IgD-negative memory B cell (primary cell): ENCODE measurements at regions not wholly inside any gene's neighbourhood (a gene's known extent, or its start where the extent isn't known, plus 50 kb on each side); places are given as distances from the start of the nearest gene placed in this dataset.

Experiments used
- H3K27ac Mint-ChIP-seq, 3 donors: one replicate each; pipeline ENCODE4 v1.8.0; 2020 to 2022; ENCODE audit warnings: mild to moderate bottlenecking in 3 of 3, mixed read lengths in 3 of 3, moderate library complexity in 1 of 3
- H3K27me3 Mint-ChIP-seq: one replicate; pipeline ENCODE4 v1.8.0; 2021; ENCODE audit warnings: mixed read lengths
- H3K36me3 Mint-ChIP-seq: one replicate; pipeline ENCODE4 v1.8.0; 2020; ENCODE audit warnings: mild to moderate bottlenecking, mixed read lengths
- H3K4me1 Mint-ChIP-seq, 3 donors: one replicate each; pipeline ENCODE4 v1.8.0; 2020 to 2022; ENCODE audit warnings: mixed read lengths in 3 of 3, mild to moderate bottlenecking in 1 of 3
- H3K4me3 Mint-ChIP-seq, 4 donors: one replicate each; pipeline ENCODE4 v1.8.0; 2020 to 2022; ENCODE audit warnings: mild to moderate bottlenecking in 4 of 4, mixed read lengths in 4 of 4, moderate library complexity in 3 of 4
- H3K9me3 Mint-ChIP-seq, 3 donors: one replicate each; pipeline ENCODE4 v1.8.0; 2020 to 2021; ENCODE audit warnings: mixed read lengths in 3 of 3, mild to moderate bottlenecking in 1 of 3

GRCh38 chr2:59746291-59746690, 807.2 kb downstream of the BCL11A start:
- peaks cover 0 to 2% (median 0%) of the 10 kb centered on the region in 3 donors for H3K4me1 Mint-ChIP-seq
- no peak overlapping the region for H3K4me3 Mint-ChIP-seq
- peaks cover 5% of the 10 kb centered on the region for H3K27me3 Mint-ChIP-seq
- no peaks in the 10 kb centered on the region for H3K36me3 Mint-ChIP-seq
- H3K27ac Mint-ChIP-seq = no peak overlapping the region
- no peaks in the 10 kb centered on the region for H3K9me3 Mint-ChIP-seq

- peaks cover 0 to 2% (median 0%) of the 10 kb centered on the region in 3 donors for H3K4me1 Mint-ChIP-seq
- no peaks in the 10 kb centered on the region for H3K9me3 Mint-ChIP-seq
- H3K4me3 Mint-ChIP-seq = no peak overlapping the region
- H3K36me3 Mint-ChIP-seq = no peaks in the 10 kb centered on the region
- H3K27me3 Mint-ChIP-seq = peaks cover 5% of the 10 kb centered on the region
- no peak overlapping the region for H3K27ac Mint-ChIP-seq
These were observed 808.4 kb downstream of the BCL11A start for GRCh38 chr2:59745085-59745484.

- Mint-ChIP-seq H3K4me1 (peaks cover 0 to 2% (median 0%) of the 10 kb centered on the region in 3 donors), H3K27me3 (peaks cover 5% of the 10 kb centered on the region), H3K27ac (no peak overlapping the region), H3K36me3 (no peaks in the 10 kb centered on the region), H3K9me3 (no peaks in the 10 kb centered on the region), H3K4me3 (no peak overlapping the region)
These were observed 809.0 kb downstream of the BCL11A start for GRCh38 chr2:59744436-59744835.

DNA sequence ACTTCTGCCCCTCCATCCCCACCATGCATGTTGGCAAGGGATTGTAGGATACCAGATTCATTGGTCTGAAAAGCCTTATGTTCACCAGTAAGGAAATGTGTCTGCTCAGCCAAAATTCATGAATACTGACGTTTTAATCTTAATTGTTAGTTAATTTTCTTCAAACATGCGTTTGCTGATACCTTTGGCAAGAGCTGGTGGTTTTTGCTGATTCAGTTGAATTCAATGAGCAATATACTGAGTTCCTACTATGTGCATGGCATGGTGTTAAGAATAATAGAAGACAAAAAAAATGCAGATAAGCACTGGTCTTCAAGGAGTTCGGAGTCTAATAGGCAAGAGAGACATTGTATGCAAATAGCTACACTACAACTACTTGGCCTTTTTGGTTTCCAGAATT, 811.6 kb downstream of the BCL11A start:
- H3K4me1 Mint-ChIP-seq = no peaks in the 10 kb centered on the region
- H3K36me3 Mint-ChIP-seq = no peaks in the 10 kb centered on the region
- no peak overlapping the region for H3K4me3 Mint-ChIP-seq
- no peaks in the 10 kb centered on the region for H3K9me3 Mint-ChIP-seq
- peaks cover 2% of the 10 kb centered on the region for H3K27me3 Mint-ChIP-seq
- no peak overlapping the region for H3K27ac Mint-ChIP-seq

DNA sequence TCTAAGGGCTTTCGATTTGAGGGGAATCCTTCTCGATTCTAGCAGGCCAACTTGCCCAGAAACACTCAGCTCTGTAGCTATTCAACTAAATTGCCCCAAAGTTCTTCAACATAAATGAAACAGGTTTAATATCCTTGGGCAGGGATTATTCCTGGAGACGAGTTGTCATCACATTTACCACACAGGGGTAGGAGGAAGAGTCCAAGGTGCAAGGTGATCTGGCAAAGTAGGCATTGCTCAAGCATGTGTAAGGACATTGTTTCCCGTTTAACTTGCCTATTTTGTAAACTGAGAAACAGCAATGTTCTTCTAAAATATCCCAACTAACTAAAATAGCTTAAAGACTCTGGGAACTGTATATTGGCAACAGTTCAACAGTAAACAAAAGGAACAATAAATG, 814.3 kb downstream of the BCL11A start:
- H3K27ac Mint-ChIP-seq = no peak overlapping the region
- no peaks in the 10 kb centered on the region for H3K9me3 Mint-ChIP-seq
- no peaks in the 10 kb centered on the region for H3K36me3 Mint-ChIP-seq
- no peaks in the 10 kb centered on the region for H3K27me3 Mint-ChIP-seq
- H3K4me3 Mint-ChIP-seq = no peak overlapping the region
- H3K4me1 Mint-ChIP-seq = no peaks in the 10 kb centered on the region

DNA sequence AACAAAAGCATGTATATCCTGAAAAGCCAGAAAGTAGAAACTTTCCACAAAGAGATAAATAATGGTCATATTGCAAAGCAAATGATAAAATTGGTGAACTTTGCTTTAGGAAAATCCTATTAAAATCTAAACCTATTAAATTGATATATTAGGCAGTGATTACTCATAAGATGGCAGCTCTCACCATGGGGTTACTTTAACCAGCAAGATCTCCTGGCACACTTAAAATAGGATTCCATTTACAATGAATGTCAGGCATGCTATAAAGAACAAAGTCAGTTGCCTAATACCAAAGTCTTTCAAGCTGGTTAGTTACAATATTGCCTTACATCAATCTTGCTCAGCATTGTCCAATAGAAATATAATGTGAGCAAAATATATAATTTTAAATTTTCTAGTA, 816.2 kb downstream of the BCL11A start:
- Mint-ChIP-seq H3K36me3 (peaks cover 6% of the 10 kb centered on the region), H3K27me3 (no peaks in the 10 kb centered on the region), H3K27ac (no peak overlapping the region), H3K4me3 (no peak overlapping the region), H3K4me1 (peaks cover 0 to 7% (median 0%) of the 10 kb centered on the region in 3 donors), H3K9me3 (no peaks in the 10 kb centered on the region)

DNA sequence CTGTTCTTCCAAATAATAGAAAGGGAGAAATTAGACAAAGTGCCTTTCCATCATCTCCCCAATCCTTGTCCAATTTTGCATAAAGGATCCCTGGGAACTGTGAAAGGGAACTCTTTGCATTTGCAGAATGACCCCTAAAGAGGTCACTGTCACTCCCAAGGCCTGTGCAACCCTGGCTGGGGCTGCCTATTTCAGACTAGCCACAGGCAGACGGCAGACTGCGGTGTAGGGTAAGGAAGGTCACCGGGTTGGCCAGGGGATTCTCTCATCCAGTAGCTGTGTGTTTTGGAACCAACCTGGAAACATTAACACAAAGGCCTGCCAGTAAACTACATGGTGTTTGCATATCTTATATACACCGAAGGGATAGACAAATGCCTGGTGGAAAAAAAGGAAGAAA, 818.7 kb downstream of the BCL11A start:
- Mint-ChIP-seq H3K9me3 (no peaks in the 10 kb centered on the region), H3K4me3 (no peak overlapping the region), H3K27ac (no peak overlapping the region), H3K4me1 (peaks cover 0 to 7% (median 0%) of the 10 kb centered on the region in 3 donors), H3K36me3 (peaks cover 6% of the 10 kb centered on the region), H3K27me3 (no peaks in the 10 kb centered on the region)

GRCh38 chr2:59733970-59734369, 819.5 kb downstream of the BCL11A start:
- H3K27me3 Mint-ChIP-seq = no peaks in the 10 kb centered on the region
- H3K4me1 Mint-ChIP-seq = peaks cover 0 to 7% (median 0%) of the 10 kb centered on the region in 3 donors

DNA sequence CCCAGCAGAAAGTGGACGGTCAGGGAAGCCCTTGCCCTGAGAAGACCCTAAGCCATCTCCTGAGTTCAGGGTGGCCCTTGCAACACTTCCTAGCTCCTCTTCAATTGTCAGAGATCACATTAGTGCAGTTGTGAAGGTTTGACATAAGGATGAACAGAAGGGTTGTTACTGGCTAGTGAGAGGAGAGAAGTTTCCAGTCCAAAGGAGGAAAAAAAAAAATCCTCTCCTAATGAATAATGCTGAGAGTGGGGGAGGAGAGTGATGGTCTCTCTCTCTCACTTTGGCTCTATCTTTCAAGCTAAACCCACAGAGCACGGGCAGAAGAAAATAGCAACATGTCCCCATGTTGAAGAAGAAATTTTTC, 819.9 kb downstream of the BCL11A start:
- Mint-ChIP-seq H3K9me3 (no peaks in the 10 kb centered on the region), H3K27me3 (no peaks in the 10 kb centered on the region), H3K4me1 (peaks cover 0 to 7% (median 0%) of the 10 kb centered on the region in 3 donors), H3K27ac (no peak overlapping the region), H3K36me3 (peaks cover 6% of the 10 kb centered on the region), H3K4me3 (no peak overlapping the region)

More at GRCh38 chr2:59733970-59734369, 819.5 kb downstream of the BCL11A start:
- no peaks in the 10 kb centered on the region for H3K9me3 Mint-ChIP-seq
- H3K36me3 Mint-ChIP-seq = peaks cover 6% of the 10 kb centered on the region
- no peak overlapping the region for H3K4me3 Mint-ChIP-seq
- no peak overlapping the region for H3K27ac Mint-ChIP-seq

GRCh38 chr2:59732871-59733566, 820.4 kb downstream of the BCL11A start:
- Mint-ChIP-seq H3K9me3 (no peaks in the 10 kb centered on the region), H3K27ac (no peak overlapping the region), H3K4me1 (peaks cover 0 to 7% (median 0%) of the 10 kb centered on the region in 3 donors), H3K36me3 (peaks cover 6% of the 10 kb centered on the region), H3K4me3 (no peak overlapping the region), H3K27me3 (no peaks in the 10 kb centered on the region)

DNA sequence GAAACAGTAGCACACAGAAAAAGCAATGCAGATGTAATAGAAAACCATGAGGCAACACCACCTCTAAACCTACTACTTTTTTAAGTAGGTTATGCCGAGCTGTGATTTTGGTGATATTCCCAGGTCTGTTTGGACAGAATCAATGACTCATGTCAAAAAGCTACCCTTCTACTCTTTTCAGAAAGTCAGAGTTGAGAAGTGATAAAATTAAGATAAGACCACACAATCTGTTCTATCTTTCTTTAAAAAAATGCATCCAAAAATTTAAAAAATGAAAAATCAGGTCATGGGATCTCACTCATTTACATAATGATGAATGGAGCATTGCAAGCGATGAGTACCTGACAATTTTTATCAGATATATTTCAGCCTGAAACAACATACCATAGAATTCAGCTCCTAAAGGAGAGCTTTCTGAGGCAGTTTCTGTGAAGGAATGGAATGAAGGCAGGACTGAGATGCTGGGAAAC, 826.3 kb downstream of the BCL11A start:
- H3K4me1 Mint-ChIP-seq = peaks cover 9 to 13% (median 11%) of the 10 kb centered on the region in 3 donors
- H3K36me3 Mint-ChIP-seq = no peaks in the 10 kb centered on the region
- H3K27ac Mint-ChIP-seq = no peak overlapping the region
- H3K27me3 Mint-ChIP-seq = no peaks in the 10 kb centered on the region
- H3K9me3 Mint-ChIP-seq = no peaks in the 10 kb centered on the region
- no peak overlapping the region for H3K4me3 Mint-ChIP-seq

- Mint-ChIP-seq H3K4me1 (peaks cover 9 to 13% (median 11%) of the 10 kb centered on the region in 3 donors), H3K27me3 (no peaks in the 10 kb centered on the region), H3K9me3 (no peaks in the 10 kb centered on the region), H3K27ac (peak overlapping the region in 1 of 3 donors; percentile 51), H3K36me3 (peaks cover 3% of the 10 kb centered on the region), H3K4me3 (peak overlapping the region; percentile 47 to 82 (median 68))
These were observed 827.0 kb downstream of the BCL11A start for GRCh38 chr2:59726228-59727120.

DNA sequence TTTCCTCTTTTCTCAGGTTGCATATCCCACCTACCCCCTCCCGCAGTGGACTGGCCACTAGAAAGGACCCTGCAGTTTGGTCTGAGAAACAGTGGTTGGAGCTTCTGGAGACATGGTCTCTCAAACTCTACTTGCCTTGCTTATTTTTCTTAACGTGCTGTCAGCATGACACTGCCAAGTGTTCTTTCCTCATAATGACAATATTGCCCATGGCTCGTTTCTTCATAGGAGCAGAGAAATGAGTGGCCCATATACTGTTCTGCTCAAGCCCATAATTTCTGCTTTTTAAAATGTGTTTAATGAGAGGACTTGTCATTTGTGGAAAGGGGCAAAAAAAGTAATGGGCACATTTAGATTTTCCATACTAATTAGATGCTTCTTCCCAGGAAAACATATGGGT, 828.7 kb downstream of the BCL11A start:
- Mint-ChIP-seq H3K4me3 (no peak overlapping the region), H3K27ac (no peak overlapping the region), H3K36me3 (peaks cover 3% of the 10 kb centered on the region), H3K4me1 (peaks cover 9 to 13% (median 11%) of the 10 kb centered on the region in 3 donors), H3K9me3 (no peaks in the 10 kb centered on the region), H3K27me3 (no peaks in the 10 kb centered on the region)

DNA sequence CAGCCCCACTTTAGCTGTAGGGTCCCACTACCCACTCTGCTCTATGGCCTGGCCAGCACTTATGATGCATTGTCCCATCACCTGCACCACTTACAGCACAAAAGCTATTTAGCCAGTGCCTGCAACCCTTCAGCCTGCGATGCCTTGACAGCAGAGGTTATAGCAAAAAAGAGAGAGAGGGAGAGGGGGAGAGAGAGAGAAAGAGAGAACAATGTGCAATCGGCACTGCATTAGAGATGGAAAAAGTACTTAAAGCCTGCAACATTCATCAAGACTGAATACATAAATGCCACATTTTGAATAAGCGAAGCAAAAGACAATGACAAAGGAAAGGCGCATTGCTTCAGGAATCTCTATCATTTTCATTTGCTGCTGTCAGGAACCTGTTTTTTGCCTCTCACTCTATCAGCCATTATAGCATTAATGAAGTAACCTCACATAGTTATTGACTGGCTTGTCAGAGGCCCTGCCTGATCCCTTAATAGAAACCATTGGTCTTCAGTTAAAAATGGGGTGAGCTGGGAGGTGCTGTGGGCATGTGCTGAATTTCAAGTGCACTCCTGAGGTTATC, 833.1 kb downstream of the BCL11A start:
- Mint-ChIP-seq H3K4me3 (no peak overlapping the region), H3K4me1 (peaks cover under 1 to 3% (median 3%) of the 10 kb centered on the region in 3 donors), H3K36me3 (peaks cover 3% of the 10 kb centered on the region), H3K9me3 (no peaks in the 10 kb centered on the region), H3K27ac (no peak overlapping the region), H3K27me3 (peaks cover 2% of the 10 kb centered on the region)

DNA sequence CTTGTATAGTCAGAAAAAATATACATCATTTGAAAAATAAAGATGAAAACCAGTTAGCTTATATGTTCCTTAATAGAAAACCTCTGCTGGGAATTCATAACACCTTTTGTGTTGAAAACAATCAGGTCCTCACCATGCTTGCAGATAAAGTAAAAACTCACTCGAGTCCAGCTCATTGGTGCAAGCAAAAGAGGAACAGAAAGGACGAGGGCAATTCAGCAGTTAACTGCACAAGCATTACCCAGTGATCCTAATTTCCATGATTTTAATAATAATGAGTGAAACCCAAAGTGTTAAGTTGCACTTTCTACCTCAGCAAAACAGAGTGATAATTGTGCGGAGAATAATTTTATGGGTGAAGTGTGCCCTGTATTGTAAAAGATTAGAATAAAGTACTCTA, 839.9 kb downstream of the BCL11A start:
- H3K9me3 Mint-ChIP-seq = no peaks in the 10 kb centered on the region
- no peak overlapping the region for H3K4me3 Mint-ChIP-seq
- peaks cover 2% of the 10 kb centered on the region for H3K27me3 Mint-ChIP-seq
- H3K4me1 Mint-ChIP-seq = peaks cover 3 to 12% (median 4%) of the 10 kb centered on the region in 3 donors
- no peak overlapping the region for H3K27ac Mint-ChIP-seq
- no peaks in the 10 kb centered on the region for H3K36me3 Mint-ChIP-seq
